Right lobe of liver (tissue), 6 donors: ENCODE measurements at regions not wholly inside any gene's neighbourhood (a gene's known extent, or its start where the extent isn't known, plus 50 kb on each side); places are given as distances from the start of the nearest gene placed in this dataset.

ENCODE experiments used
- ATAC-seq, 4 donors: fragments of 200-7000 bp; cut with Tn5 transposase; one replicate each; pipeline ENCODE4 v1.9.1; 2020; ENCODE audit warnings: mild to moderate bottlenecking in 4 of 4, moderate library complexity in 4 of 4
- DNase-seq, 3 donors: peaks; one replicate each; pipeline ENCODE4 v3.0.0-alpha.2; 2020
- H3K27ac ChIP-seq, 3 donors: fragments of 200-600 bp; one replicate each; pipeline ENCODE4 v1.8.0; 2022
- H3K27me3 ChIP-seq, 2 donors: fragments of 200-600 bp; one replicate each; pipeline ENCODE4 v1.8.0; 2022
- H3K36me3 ChIP-seq, 4 donors: fragments of 200-600 bp; sonication (generic) in 1 of 4; one replicate each; pipeline versions ENCODE4 v1.5.1 to v1.8.0; 2017 to 2022; ENCODE audit warnings: control low read depth in 1 of 4
- H3K4me1 ChIP-seq, 4 donors: fragments of 200-600 bp; sonication (generic) in 1 of 4; one replicate each; pipeline versions ENCODE4 v1.5.1 to v1.8.0; 2017 to 2022; ENCODE audit warnings: control low read depth in 1 of 4
- H3K4me3 ChIP-seq, 3 donors: fragments of 200-600 bp; one replicate each; pipeline ENCODE4 v1.8.0; 2022
- H3K9me3 ChIP-seq, 4 donors: fragments of 200-600 bp; sonication (generic) in 1 of 4; one replicate each; pipeline versions ENCODE4 v1.5.1 to v1.8.0; 2017 to 2022; ENCODE audit warnings: control low read depth in 1 of 4
- CTCF ChIP-seq, 4 donors: fragments of 200-600 bp in 3 of 4; fragments of 450-650 bp in 1 of 4; IDR thresholded peaks; one replicate each; pipeline versions ENCODE4 v1.5.1 to v1.8.0; 2016 to 2022; ENCODE audit warnings: antibody characterized with exemption in 4 of 4, mild to moderate bottlenecking in 2 of 4
- POLR2A ChIP-seq: fragments of 450-650 bp; IDR thresholded peaks from one replicate; pipeline ENCODE4 v1.6.1; 2017; ENCODE audit warnings: antibody characterized with exemption, mild to moderate bottlenecking
- WGBS: methylation state at CpG from one replicate; pipeline ENCODE4 v1.1.6; 2018; ENCODE audit warnings: low coverage, low lambda C conversion rate; ENCODE audit not compliant: insufficient coverage; ENCODE audit errors: missing lambda C conversion rate; 5-methylcytosine and 5-hydroxymethylcytosine counted together
- intact Hi-C, 2 donors: fragments of 100-400 bp; cut with DNase I; formaldehyde crosslinking; loops; one replicate each; pipeline versions ENCODE4 v1.11.2 to v1.14.1; 2022
- donor health status: DM: no; HTN: yes; CAD: no.
- donor health status: DM: no; HTN: no; CAD: no.
- donor health status: DM: no; HTN: no; CAD: no.
- donor health status: DM: no; HTN: yes; CAD: no.
- donor health status: DM: no; HTN: yes; CAD: no.

DNA sequence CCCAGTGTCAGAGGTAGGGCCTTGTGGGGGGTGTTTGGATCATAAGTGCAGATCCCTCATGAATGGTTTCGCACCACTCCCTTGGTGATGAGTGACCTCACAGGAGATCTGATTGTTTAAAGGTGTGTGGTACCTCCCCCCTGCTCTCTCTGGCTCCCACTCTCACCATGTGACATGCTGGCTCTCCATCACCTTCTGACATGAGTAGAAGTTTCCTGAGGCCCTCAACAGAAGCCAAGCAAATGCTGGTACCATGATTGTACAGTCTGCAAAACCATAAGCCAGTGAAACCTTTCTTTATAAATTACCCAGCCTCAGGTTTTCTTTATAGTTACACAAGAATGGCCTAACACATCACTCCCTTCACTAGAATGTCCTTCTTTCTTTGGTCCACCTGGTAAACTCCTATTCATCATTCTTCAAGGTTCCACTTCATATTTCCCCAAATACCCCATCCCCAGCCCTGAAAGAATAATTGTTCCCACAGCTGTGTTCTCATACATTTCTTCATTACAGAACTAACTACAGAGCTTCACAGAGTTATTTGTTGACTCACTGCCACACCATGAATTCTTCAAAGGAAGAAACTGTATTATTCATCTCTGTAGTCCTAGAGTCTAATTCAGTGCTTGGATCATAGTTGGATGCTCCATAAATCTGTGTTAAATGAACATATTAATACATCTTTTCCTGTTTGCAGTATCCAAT, 81.2 kb upstream of the STK17B start:
- Histone ChIP-seq H3K9me3 (no peaks in the 10 kb centered on the region), H3K4me1 (no peaks in the 10 kb centered on the region), H3K4me3 (no peak overlapping the region), H3K27me3 (no peaks in the 10 kb centered on the region), H3K27ac (no peak overlapping the region), H3K36me3 (no peaks in the 10 kb centered on the region)
- TF ChIP-seq CTCF (IDR thresholded peaks at IDR 0.05) (no peak), POLR2A (no peak)
- intact Hi-C loops: no loop called here
- ATAC-seq: no peak
- 100% methylated on average over 1 of the region's 1 CpG for WGBS
- no peak for DNase-seq

DNA sequence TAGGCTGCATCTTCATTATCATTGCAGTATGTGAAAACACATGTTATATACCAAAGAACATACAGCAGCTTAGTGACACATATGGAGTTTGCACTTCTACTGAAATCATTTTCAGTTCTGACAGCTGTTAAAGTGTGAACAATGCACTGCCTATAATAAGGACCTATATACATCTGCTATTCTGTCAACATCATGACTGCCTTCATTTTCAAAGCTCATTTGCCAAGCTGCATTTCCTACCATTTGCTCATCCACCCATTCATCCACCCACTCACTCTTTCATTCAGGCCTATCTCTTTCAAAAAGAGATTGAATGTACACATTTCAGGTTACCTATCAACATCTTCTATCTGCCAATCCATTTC, 81.7 kb upstream of the STK17B start:
- ATAC-seq: no peak
- intact Hi-C loops: no loop called here
- Histone ChIP-seq H3K27me3 (no peaks in the 10 kb centered on the region), H3K36me3 (no peaks in the 10 kb centered on the region), H3K4me3 (no peak overlapping the region), H3K4me1 (no peaks in the 10 kb centered on the region), H3K9me3 (no peaks in the 10 kb centered on the region), H3K27ac (no peak overlapping the region)
- TF ChIP-seq POLR2A (no peak), CTCF (IDR thresholded peaks at IDR 0.05) (no peak)
- no peak for DNase-seq

DNA sequence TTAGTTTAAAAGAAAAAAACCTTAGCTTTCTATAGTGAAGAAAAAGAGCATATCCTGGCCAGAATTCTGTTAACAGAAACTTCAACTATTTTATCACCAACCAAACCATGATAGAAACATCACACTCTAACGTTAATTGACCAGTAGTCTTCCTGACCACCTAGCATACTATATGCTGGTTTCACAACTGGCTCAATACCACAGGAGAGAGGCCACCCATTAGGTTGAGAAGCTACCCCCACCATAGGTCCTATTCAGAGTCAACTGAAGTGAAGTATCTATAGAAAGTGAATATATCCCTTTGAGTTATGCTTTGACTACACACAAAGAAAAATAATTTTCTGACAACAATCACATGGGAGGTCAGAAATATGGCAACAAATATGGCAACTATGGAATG, 85.2 kb upstream of the STK17B start:
- no peak for ATAC-seq
- Histone ChIP-seq H3K4me1 (no peaks in the 10 kb centered on the region), H3K27ac (no peak overlapping the region), H3K27me3 (no peaks in the 10 kb centered on the region), H3K36me3 (no peaks in the 10 kb centered on the region), H3K9me3 (no peaks in the 10 kb centered on the region), H3K4me3 (no peak overlapping the region)
- intact Hi-C loops: no loop called here
- TF ChIP-seq CTCF (IDR thresholded peaks at IDR 0.05) (no peak), POLR2A (no peak)
- DNase-seq: no peak
- WGBS: 67% methylated on average over 1 of the region's 1 CpG

DNA sequence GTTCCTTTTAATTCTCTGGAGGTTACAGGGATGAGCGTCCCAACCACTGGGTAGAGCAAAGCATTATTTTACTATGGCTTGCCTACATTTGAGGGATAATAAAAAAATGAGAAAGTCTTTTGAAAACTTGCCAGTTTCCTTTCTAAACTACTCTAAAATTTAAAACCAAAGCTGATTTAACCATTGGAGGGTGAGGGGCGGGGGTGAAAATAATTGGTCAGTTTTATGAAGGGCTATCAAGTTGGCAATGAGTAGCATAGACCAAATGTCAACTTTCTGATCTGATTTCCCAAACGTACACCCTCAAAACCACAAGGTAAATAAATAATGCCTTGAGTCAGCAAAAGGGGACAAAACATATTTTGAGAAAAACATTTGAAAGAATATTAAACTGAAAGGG, 85.7 kb upstream of the STK17B start:
- intact Hi-C loops: no loop called here
- Histone ChIP-seq H3K36me3 (no peaks in the 10 kb centered on the region), H3K9me3 (no peaks in the 10 kb centered on the region), H3K27ac (no peak overlapping the region), H3K27me3 (no peaks in the 10 kb centered on the region), H3K4me1 (no peaks in the 10 kb centered on the region), H3K4me3 (no peak overlapping the region)
- WGBS: 72% methylated on average over 3 of the region's 3 CpGs
- no peak for ATAC-seq
- TF ChIP-seq CTCF (IDR thresholded peaks at IDR 0.05) (no peak), POLR2A (no peak)
- no peak for DNase-seq

DNA sequence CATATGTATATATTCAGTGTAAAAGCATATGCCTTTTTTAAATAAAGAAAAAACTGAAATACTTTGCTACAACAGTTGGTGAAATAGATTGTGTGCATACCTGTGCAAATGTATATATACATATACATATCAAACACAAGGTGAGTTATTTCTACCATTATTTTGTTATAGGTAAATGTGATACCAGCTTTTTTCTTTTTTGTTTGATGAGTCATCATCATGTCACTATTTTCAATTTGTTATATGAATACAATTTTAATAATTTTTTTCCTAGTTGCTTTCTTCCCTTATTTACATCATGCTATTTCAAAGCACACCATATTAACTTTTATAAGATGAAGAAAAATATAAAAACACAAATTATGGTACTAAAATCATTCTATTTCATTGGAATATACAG, 87.0 kb upstream of the STK17B start:
- no peak overlapping the region for H3K4me3 ChIP-seq
- no peaks in the 10 kb centered on the region for H3K4me1 ChIP-seq
- ATAC-seq: no peak
- no peak overlapping the region for H3K27ac ChIP-seq
- no peaks in the 10 kb centered on the region for H3K36me3 ChIP-seq
- H3K27me3 ChIP-seq: no peaks in the 10 kb centered on the region
- no peaks in the 10 kb centered on the region for H3K9me3 ChIP-seq
- intact Hi-C loops: no loop called here
- no peak for DNase-seq
- TF ChIP-seq CTCF (IDR thresholded peaks at IDR 0.05): no peak
- TF ChIP-seq POLR2A: no peak
